H9 (cell line): ENCODE measurements at regions not wholly inside any gene's neighbourhood (a gene's known extent, or its start where the extent isn't known, plus 50 kb on each side); places are given as distances from the start of the nearest gene placed in this dataset.

Experiments
- DNase-seq: peaks from one replicate; pipeline ENCODE4 v3.0.0-alpha.2; 2017
- H2AFZ ChIP-seq: one replicate; pipeline ENCODE4 v1.6.1; 2013; ENCODE audit warnings: mild to moderate bottlenecking, low read length, control low read depth, moderate library complexity
- H2AK5ac ChIP-seq: 2 replicates; pipeline ENCODE4 v1.6.1; 2013; ENCODE audit warnings: low read length, control low read depth, mixed read lengths; ENCODE audit not compliant: insufficient read length
- H2BK120ac ChIP-seq: one replicate; pipeline ENCODE4 v1.6.1; 2013; ENCODE audit warnings: low read depth, mild to moderate bottlenecking, low read length, control low read depth, inconsistent platforms; ENCODE audit not compliant: poor library complexity, severe bottlenecking
- H2BK12ac ChIP-seq: 2 replicates; pipeline ENCODE4 v1.6.1; 2013; ENCODE audit warnings: low read length, control low read depth, mixed read lengths, low read depth; ENCODE audit not compliant: insufficient read length
- H2BK15ac ChIP-seq: 2 replicates; pipeline ENCODE4 v1.6.1; 2013; ENCODE audit warnings: low read depth, low read length, control low read depth
- H2BK20ac ChIP-seq: one replicate; pipeline ENCODE4 v1.6.1; 2013; ENCODE audit warnings: low read depth, mild to moderate bottlenecking, low read length, control low read depth, inconsistent platforms; ENCODE audit not compliant: poor library complexity, severe bottlenecking
- H2BK5ac ChIP-seq: 2 replicates; pipeline ENCODE4 v1.6.1; 2013; ENCODE audit warnings: low read length, control low read depth, mixed read lengths; ENCODE audit not compliant: insufficient read length
- H3K14ac ChIP-seq: 2 replicates; pipeline ENCODE4 v1.6.1; 2013; ENCODE audit warnings: low read length, control low read depth; ENCODE audit not compliant: insufficient read depth
- H3K18ac ChIP-seq: 2 replicates; pipeline ENCODE4 v1.6.1; 2013; ENCODE audit warnings: low read depth, mild to moderate bottlenecking, mixed read lengths, low read length, control low read depth; ENCODE audit not compliant: insufficient read length
- H3K23ac ChIP-seq: 2 replicates; pipeline ENCODE4 v1.6.1; 2013; ENCODE audit warnings: low read length, control low read depth, mixed read lengths, low read depth; ENCODE audit not compliant: insufficient read length
- H3K23me2 ChIP-seq: 2 replicates; pipeline ENCODE4 v1.6.1; 2013; ENCODE audit warnings: low read depth, mild to moderate bottlenecking, mixed read lengths, low read length, control low read depth; ENCODE audit not compliant: insufficient read length, poor library complexity, severe bottlenecking
- H3K27ac ChIP-seq: 2 replicates; pipeline ENCODE4 v1.5.1; 2013; ENCODE audit warnings: low read length, control low read depth, mixed read lengths, low read depth; ENCODE audit not compliant: insufficient read length
- H3K27me3 ChIP-seq: 2 replicates; pipeline ENCODE4 v1.6.1; 2013; ENCODE audit warnings: low read length, control low read depth, inconsistent platforms; ENCODE audit not compliant: insufficient read depth
- H3K4ac ChIP-seq: 2 replicates; pipeline ENCODE4 v1.6.1; 2013; ENCODE audit warnings: low read depth, mild to moderate bottlenecking, control low read depth, inconsistent platforms, low read length, moderate library complexity
- H3K4me1 ChIP-seq: 2 replicates; pipeline ENCODE4 v1.6.1; 2013; ENCODE audit warnings: low read length, control low read depth, inconsistent platforms; ENCODE audit not compliant: insufficient read depth
- H3K4me2 ChIP-seq: 2 replicates; pipeline ENCODE4 v1.6.1; 2013; ENCODE audit warnings: low read length, control low read depth, mixed read lengths; ENCODE audit not compliant: insufficient read length, insufficient read depth
- H3K56ac ChIP-seq: 2 replicates; pipeline ENCODE4 v1.6.1; 2013; ENCODE audit warnings: low read depth, mild to moderate bottlenecking, mixed read lengths, low read length, control low read depth; ENCODE audit not compliant: insufficient read length
- H3K79me1 ChIP-seq: 2 replicates; pipeline ENCODE4 v1.6.1; 2013; ENCODE audit warnings: low read depth, mild to moderate bottlenecking, moderate library complexity, low read length, control low read depth, inconsistent platforms; ENCODE audit not compliant: insufficient read depth, poor library complexity, severe bottlenecking
- H3K79me2 ChIP-seq: 2 replicates; pipeline ENCODE4 v1.6.1; 2013; ENCODE audit warnings: low read length, control low read depth, inconsistent platforms; ENCODE audit not compliant: insufficient read depth
- H3K9ac ChIP-seq: 2 replicates; pipeline ENCODE4 v1.6.1; 2013; ENCODE audit warnings: low read length, control low read depth, mixed read lengths; ENCODE audit not compliant: insufficient read length; ENCODE audit errors: extremely low read depth
- H3K9me3 ChIP-seq: one replicate; pipeline ENCODE4 v1.6.1; 2013; ENCODE audit warnings: low read depth, low read length, inconsistent platforms; ENCODE audit not compliant: control insufficient read depth
- H3T11ph ChIP-seq: one replicate; pipeline ENCODE4 v1.6.1; 2013; ENCODE audit warnings: mild to moderate bottlenecking, low read length, control low read depth, inconsistent platforms
- H4K20me1 ChIP-seq: one replicate; pipeline ENCODE4 v1.6.1; 2013; ENCODE audit not compliant: control insufficient read depth, insufficient read length, insufficient read depth
- H4K5ac ChIP-seq: 2 replicates; pipeline ENCODE4 v1.6.1; 2013; ENCODE audit warnings: low read depth, mild to moderate bottlenecking, mixed read lengths, low read length, control low read depth; ENCODE audit not compliant: insufficient read length
- H4K8ac ChIP-seq: replicated peaks from 2 replicates; pipeline ENCODE4 v1.6.1; 2013; ENCODE audit warnings: low read length, control low read depth, mixed read lengths, low read depth; ENCODE audit not compliant: insufficient read length
- H4K91ac ChIP-seq: 2 replicates; pipeline ENCODE4 v1.6.1; 2013; ENCODE audit warnings: low read depth, mild to moderate bottlenecking, moderate library complexity, mixed read lengths, low read length, control low read depth; ENCODE audit not compliant: insufficient read length
- H3K27ac Mint-ChIP-seq, 3 experiments: 2 replicates in 2 of 3; 3 replicates in 1 of 3; pipeline ENCODE4 v1.8.0; 2020 to 2021; ENCODE audit warnings: mixed read lengths in 3 of 3, mild to moderate bottlenecking in 1 of 3, moderate library complexity in 1 of 3
- H3K27me3 Mint-ChIP-seq: 2 replicates; pipeline ENCODE4 v1.8.0; 2021; ENCODE audit warnings: low read depth, mild to moderate bottlenecking, moderate library complexity, mixed read lengths
- H3K36me3 Mint-ChIP-seq, 3 experiments: 2 replicates in 2 of 3; 3 replicates in 1 of 3; pipeline ENCODE4 v1.8.0; 2020 to 2021; ENCODE audit warnings: low read depth in 3 of 3, mixed read lengths in 3 of 3; ENCODE audit not compliant: insufficient read depth in 1 of 3
- H3K4me1 Mint-ChIP-seq, 2 experiments: 2 replicates each; pipeline ENCODE4 v1.8.0; 2020; ENCODE audit warnings: mixed read lengths in 2 of 2
- H3K4me3 Mint-ChIP-seq, 2 experiments: 2 replicates in 1 of 2; 3 replicates in 1 of 2; pipeline ENCODE4 v1.8.0; 2020 to 2021; ENCODE audit warnings: mild to moderate bottlenecking in 2 of 2, mixed read lengths in 2 of 2, moderate library complexity in 1 of 2
- H3K9me3 Mint-ChIP-seq, 2 experiments: 2 replicates in 1 of 2; 3 replicates in 1 of 2; pipeline ENCODE4 v1.8.0; 2020; ENCODE audit warnings: mild to moderate bottlenecking in 2 of 2, mixed read lengths in 2 of 2, moderate library complexity in 1 of 2
- WGBS: extraction: QIAGEN DNeasy Blood & Tissue Kit; methylation state at CpG from one replicate; pipeline ENCODE4 v1.1.7; 2013; ENCODE audit warnings: missing lambda C conversion rate, low lambda C conversion rate, mixed read lengths; ENCODE audit not compliant: insufficient read length; ENCODE audit errors: extremely low coverage; 5-methylcytosine and 5-hydroxymethylcytosine counted together
- TF ChIP-seq, protein P1 (sequence below): fragments of 200-600 bp; sonication (generic); conservative IDR thresholded peaks from 3 replicates; pipeline ENCODE4 v1.8.0; 2021; ENCODE audit warnings: antibody characterized with exemption, mild to moderate bottlenecking

DNA sequence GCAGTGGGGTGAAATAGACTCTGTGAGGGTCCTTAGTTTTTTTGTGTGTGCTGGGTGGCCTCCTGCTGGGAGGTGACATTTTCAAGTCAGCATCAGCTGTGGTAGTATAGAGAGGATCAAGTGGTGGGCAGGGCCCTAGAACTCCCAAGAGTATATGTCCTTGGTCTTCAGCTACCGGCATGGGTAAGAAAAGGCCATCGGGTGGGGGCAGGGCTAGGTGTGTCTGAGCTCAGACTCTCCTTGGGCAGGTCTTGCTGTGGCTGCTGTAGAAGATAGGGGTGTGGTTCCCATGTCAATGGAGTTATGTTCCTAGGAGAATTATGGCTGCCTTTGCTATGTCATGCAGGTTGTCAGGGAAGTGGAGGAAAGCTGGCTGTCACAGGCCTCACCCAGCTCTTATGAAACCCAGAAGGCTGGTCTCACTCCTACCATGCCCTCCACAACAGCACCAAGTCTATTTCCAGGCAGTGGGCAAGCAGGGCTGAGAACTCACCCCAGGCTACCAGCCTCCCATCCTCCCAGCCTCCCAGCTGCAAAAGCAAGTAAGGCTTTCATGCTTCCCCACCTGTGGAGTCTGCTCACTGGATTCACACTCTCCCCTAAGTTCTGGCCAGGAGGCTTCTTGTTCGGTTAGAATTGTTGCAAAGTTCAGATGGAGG is 130.6 kb upstream of the SOX1 start:
- H2AFZ ChIP-seq, result no peak overlapping the region
- H4K91ac ChIP-seq, result no peak overlapping the region
- Mint-ChIP-seq H3K27ac (no peak overlapping the region), H3K9me3 (peaks cover 14 to 22% of the 10 kb centered on the region in 2 experiments), H3K36me3 (peaks cover 0 to 6% (median 5%) of the 10 kb centered on the region in 3 experiments; a peak in 2 of 7 replicates), H3K27me3 (peaks cover 68% of the 10 kb centered on the region), H3K4me3 (no peak overlapping the region), H3K4me1 (peaks cover 16 to 19% of the 10 kb centered on the region in 2 experiments)
- no peaks in the 10 kb centered on the region for H3K23me2 ChIP-seq
- no peak overlapping the region for H3K4me2 ChIP-seq
- H2BK5ac ChIP-seq, result no peak overlapping the region
- no peak overlapping the region for H3K9ac ChIP-seq
- no peak overlapping the region for H3K56ac ChIP-seq
- no peaks in the 10 kb centered on the region for H3K27me3 ChIP-seq
- no peak overlapping the region for H4K5ac ChIP-seq
- H2AK5ac ChIP-seq, result no peak overlapping the region
- DNase-seq, result peak; percentile 14
- H3K79me1 ChIP-seq, result no peaks in the 10 kb centered on the region
- no peak overlapping the region for H3K14ac ChIP-seq
- no peaks in the 10 kb centered on the region for H3K9me3 ChIP-seq
- no peaks in the 10 kb centered on the region for H4K20me1 ChIP-seq
- no peaks in the 10 kb centered on the region for H3K4me1 ChIP-seq
- no peak overlapping the region for H4K8ac ChIP-seq
- no peak overlapping the region for H2BK12ac ChIP-seq
- H2BK15ac ChIP-seq, result no peak overlapping the region
- no peak overlapping the region for H2BK20ac ChIP-seq
- no peak overlapping the region for H3K18ac ChIP-seq
- no peak overlapping the region for H3T11ph ChIP-seq
- no peak overlapping the region for H3K4ac ChIP-seq
- TF ChIP-seq, protein P1, sequence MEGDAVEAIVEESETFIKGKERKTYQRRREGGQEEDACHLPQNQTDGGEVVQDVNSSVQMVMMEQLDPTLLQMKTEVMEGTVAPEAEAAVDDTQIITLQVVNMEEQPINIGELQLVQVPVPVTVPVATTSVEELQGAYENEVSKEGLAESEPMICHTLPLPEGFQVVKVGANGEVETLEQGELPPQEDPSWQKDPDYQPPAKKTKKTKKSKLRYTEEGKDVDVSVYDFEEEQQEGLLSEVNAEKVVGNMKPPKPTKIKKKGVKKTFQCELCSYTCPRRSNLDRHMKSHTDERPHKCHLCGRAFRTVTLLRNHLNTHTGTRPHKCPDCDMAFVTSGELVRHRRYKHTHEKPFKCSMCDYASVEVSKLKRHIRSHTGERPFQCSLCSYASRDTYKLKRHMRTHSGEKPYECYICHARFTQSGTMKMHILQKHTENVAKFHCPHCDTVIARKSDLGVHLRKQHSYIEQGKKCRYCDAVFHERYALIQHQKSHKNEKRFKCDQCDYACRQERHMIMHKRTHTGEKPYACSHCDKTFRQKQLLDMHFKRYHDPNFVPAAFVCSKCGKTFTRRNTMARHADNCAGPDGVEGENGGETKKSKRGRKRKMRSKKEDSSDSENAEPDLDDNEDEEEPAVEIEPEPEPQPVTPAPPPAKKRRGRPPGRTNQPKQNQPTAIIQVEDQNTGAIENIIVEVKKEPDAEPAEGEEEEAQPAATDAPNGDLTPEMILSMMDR, result no peak
- no peak overlapping the region for H2BK120ac ChIP-seq
- H3K27ac ChIP-seq, result no peak overlapping the region
- no CpG with 5 or more reads among the region's 3 CpGs for WGBS
- no peaks in the 10 kb centered on the region for H3K79me2 ChIP-seq
- H3K23ac ChIP-seq, result no peak overlapping the region
